ENCODE measurements at regions not wholly inside any gene's neighbourhood (a gene's known extent, or its start where the extent isn't known, plus 50 kb on each side); places are given as distances from the start of the nearest gene placed in this dataset.

GRCh38 chr4:81632581-81633299, 161.0 kb upstream of the RASGEF1B start:
- BruUV-seq (replicated peaks): TSS peak; percentile 96
- peak overlapping the region; percentile 14 for H3K4me3 Mint-ChIP-seq (ENCODE audit: unreplicated experiment)
- peak overlapping the region; percentile 91 for H3K27ac Mint-ChIP-seq (ENCODE audit: low read depth, unreplicated experiment)
- no peak for TF ChIP-seq CTCF (IDR thresholded peaks at IDR 0.05; ENCODE audit: unreplicated experiment)
- peak; percentile 91 for DNase-seq (ENCODE audit: unreplicated experiment)
- no peaks in the 10 kb centered on the region for H3K27me3 Mint-ChIP-seq (ENCODE audit: insufficient read depth, unreplicated experiment)
- H3K4me1 Mint-ChIP-seq (ENCODE audit: insufficient read depth, unreplicated experiment): peaks cover 20% of the 10 kb centered on the region
- CTCF ChIA-PET: interaction anchor here (0.5 to 0.6 kb wide), 2 partner anchors 226 to 1265 kb away, joined by 3 to 4 read pairs; no protein-coding TSS in a partner anchor
- POLR2A ChIA-PET: interaction anchor here (0.5 to 5.5 kb wide), 10 partner anchors 10 to 800 kb away, joined by 3 to 62 read pairs (median 4); partner anchors contain the start of gene RASGEF1B
- H3K9me3 Mint-ChIP-seq (ENCODE audit: unreplicated experiment): no peaks in the 10 kb centered on the region
- H3K36me3 Mint-ChIP-seq (ENCODE audit: insufficient read depth, unreplicated experiment): no peaks in the 10 kb centered on the region
- intact Hi-C loops (cut with micrococcal nuclease): loop anchor here (1.0 to 2.0 kb wide), 3 partner anchors 12 to 212 kb away; partner anchors contain the start of gene RASGEF1B

GRCh38 chr4:81631958-81632441, 160.3 kb upstream of the RASGEF1B start:
- peak; percentile 93 for DNase-seq (ENCODE audit: unreplicated experiment)
- H3K27ac Mint-ChIP-seq (ENCODE audit: low read depth, unreplicated experiment): peak overlapping the region; percentile 91
- POLR2A ChIA-PET: interaction anchor here (0.5 to 5.5 kb wide), 9 partner anchors 11 to 801 kb away, joined by 3 to 62 read pairs (median 3); partner anchors contain the start of gene RASGEF1B

GRCh38 chr4:81629366-81629765, 157.7 kb upstream of the RASGEF1B start:
- Mint-ChIP-seq H3K27me3 (ENCODE audit: insufficient read depth, unreplicated experiment) (no peaks in the 10 kb centered on the region), H3K36me3 (ENCODE audit: insufficient read depth, unreplicated experiment) (no peaks in the 10 kb centered on the region), H3K27ac (ENCODE audit: low read depth, unreplicated experiment) (no peak overlapping the region), H3K4me1 (ENCODE audit: insufficient read depth, unreplicated experiment) (peaks cover 20% of the 10 kb centered on the region), H3K4me3 (ENCODE audit: unreplicated experiment) (no peak overlapping the region), H3K9me3 (ENCODE audit: unreplicated experiment) (no peaks in the 10 kb centered on the region)
- ChIA-PET CTCF (interaction anchor here (0.6 kb wide), 1 partner anchor 673 kb away, joined by 3 read pairs; no protein-coding TSS in a partner anchor), POLR2A (interaction anchor here (0.6 kb wide), 1 partner anchor 17 kb away, joined by 3 read pairs; no protein-coding TSS in a partner anchor)
- no peak for TF ChIP-seq CTCF (IDR thresholded peaks at IDR 0.05; ENCODE audit: unreplicated experiment)
- no peak for DNase-seq (ENCODE audit: unreplicated experiment)
- intact Hi-C loops (cut with micrococcal nuclease): no loop called here
- no TSS peak for BruUV-seq (replicated peaks)

More at GRCh38 chr4:81631958-81632441, 160.3 kb upstream of the RASGEF1B start:
- CTCF ChIA-PET: interaction anchor here (0.6 to 1.0 kb wide), 3 partner anchors 138 to 225 kb away, joined by 3 to 4 read pairs (median 3); partner anchors contain the start of gene RASGEF1B
- peak overlapping the region; percentile 14 for H3K4me3 Mint-ChIP-seq (ENCODE audit: unreplicated experiment)
- no peak for TF ChIP-seq CTCF (IDR thresholded peaks at IDR 0.05; ENCODE audit: unreplicated experiment)
- H3K4me1 Mint-ChIP-seq (ENCODE audit: insufficient read depth, unreplicated experiment): peaks cover 20% of the 10 kb centered on the region
- intact Hi-C loops (cut with micrococcal nuclease): loop anchor here (1.0 to 2.0 kb wide), 3 partner anchors 12 to 213 kb away; partner anchors contain the start of gene RASGEF1B
- H3K27me3 Mint-ChIP-seq (ENCODE audit: insufficient read depth, unreplicated experiment): no peaks in the 10 kb centered on the region
- BruUV-seq (replicated peaks): no TSS peak
- no peaks in the 10 kb centered on the region for H3K36me3 Mint-ChIP-seq (ENCODE audit: insufficient read depth, unreplicated experiment)
- no peaks in the 10 kb centered on the region for H3K9me3 Mint-ChIP-seq (ENCODE audit: unreplicated experiment)

GRCh38 chr4:81628489-81628888, 156.8 kb upstream of the RASGEF1B start:
- Mint-ChIP-seq H3K4me1 (ENCODE audit: insufficient read depth, unreplicated experiment) (peaks cover 20% of the 10 kb centered on the region), H3K27ac (ENCODE audit: low read depth, unreplicated experiment) (no peak overlapping the region), H3K4me3 (ENCODE audit: unreplicated experiment) (no peak overlapping the region), H3K9me3 (ENCODE audit: unreplicated experiment) (no peaks in the 10 kb centered on the region), H3K27me3 (ENCODE audit: insufficient read depth, unreplicated experiment) (no peaks in the 10 kb centered on the region), H3K36me3 (ENCODE audit: insufficient read depth, unreplicated experiment) (no peaks in the 10 kb centered on the region)
- POLR2A ChIA-PET: interaction anchor here (1.0 kb wide), 1 partner anchor 158 kb away, joined by 4 read pairs; no protein-coding TSS in a partner anchor
- no peak for TF ChIP-seq CTCF (IDR thresholded peaks at IDR 0.05; ENCODE audit: unreplicated experiment)
- BruUV-seq (replicated peaks): no TSS peak
- intact Hi-C loops (cut with micrococcal nuclease): no loop called here
- CTCF ChIA-PET: no interaction called here
- no peak for DNase-seq (ENCODE audit: unreplicated experiment)
